ENCODE measurements at regions not wholly inside any gene's neighbourhood (a gene's known extent, or its start where the extent isn't known, plus 50 kb on each side); places are given as distances from the start of the nearest gene placed in this dataset.

DNA sequence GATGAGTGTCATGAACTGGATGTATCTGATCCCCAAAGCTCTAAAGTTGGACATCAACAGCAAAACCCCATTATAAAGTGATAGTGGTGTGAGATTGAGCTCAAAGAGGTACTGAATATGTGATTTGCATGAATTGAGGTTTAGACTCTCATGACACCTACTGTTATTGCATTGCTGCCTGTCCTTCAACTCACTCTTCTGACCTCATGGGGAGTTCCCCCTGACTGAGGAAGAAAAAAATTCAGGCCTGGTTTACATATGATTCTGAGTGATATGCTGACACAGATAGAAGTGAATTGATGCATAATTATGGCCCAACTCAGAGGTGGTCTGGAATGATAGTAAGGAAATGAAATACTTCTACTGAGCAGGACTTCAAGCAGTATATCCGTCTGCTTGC lies 76.2 kb upstream of the CHD1 start:
- H3K36me3 ChIP-seq (ENCODE audit: control insufficient read depth in 2 of 2, insufficient read depth in 2 of 2, low read length in 1 of 2), result no peaks in the 10 kb centered on the region
- no peaks in the 10 kb centered on the region for H3K4me1 ChIP-seq (ENCODE audit: control insufficient read depth in 2 of 2, insufficient read depth in 2 of 2, low read length in 2 of 2)
- H3K9me3 ChIP-seq (ENCODE audit: control insufficient read depth in 2 of 2, insufficient read depth in 1 of 2, low read length in 1 of 2), result peaks cover 0 to under 1% of the 10 kb centered on the region in 2 donors
- H3K27ac ChIP-seq (ENCODE audit: low read depth in 1 of 2, low read length in 1 of 2), result no peak overlapping the region
- DNase-seq (ENCODE audit: low read depth in 6 of 9, low spot score in 9 of 9), result no peak
- H3K27me3 ChIP-seq (ENCODE audit: control insufficient read depth in 2 of 2, insufficient read depth in 1 of 2, low read length in 1 of 2), result no peaks in the 10 kb centered on the region
- no peak overlapping the region for H3K4me3 ChIP-seq (ENCODE audit: low read length in 2 of 2)
- WGBS, result 94% methylated on average over 1 of the region's 1 CpG

DNA sequence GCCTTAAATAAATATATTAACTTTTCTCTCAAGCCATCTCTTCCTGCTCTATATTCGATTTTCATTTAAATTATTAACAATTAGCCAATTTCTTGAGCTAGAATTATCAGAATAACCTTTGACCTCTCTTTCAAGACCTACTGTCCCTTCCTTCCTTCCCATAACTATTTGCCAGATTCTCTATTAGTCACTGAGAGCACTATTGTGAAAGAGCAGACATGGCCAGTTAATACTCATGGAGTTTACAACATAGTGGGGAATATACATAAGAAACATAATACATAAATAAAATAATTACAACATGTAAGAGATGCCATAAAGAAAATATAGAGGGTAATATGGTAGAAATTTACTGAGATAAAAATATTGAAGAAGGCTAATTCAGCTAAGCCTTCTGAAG lies 72.1 kb upstream of the CHD1 start:
- 92% methylated on average over 1 of the region's 1 CpG for WGBS
- Histone ChIP-seq H3K9me3 (ENCODE audit: control insufficient read depth in 2 of 2, insufficient read depth in 1 of 2, low read length in 1 of 2) (no peaks in the 10 kb centered on the region), H3K4me3 (ENCODE audit: low read length in 2 of 2) (no peak overlapping the region)

DNA sequence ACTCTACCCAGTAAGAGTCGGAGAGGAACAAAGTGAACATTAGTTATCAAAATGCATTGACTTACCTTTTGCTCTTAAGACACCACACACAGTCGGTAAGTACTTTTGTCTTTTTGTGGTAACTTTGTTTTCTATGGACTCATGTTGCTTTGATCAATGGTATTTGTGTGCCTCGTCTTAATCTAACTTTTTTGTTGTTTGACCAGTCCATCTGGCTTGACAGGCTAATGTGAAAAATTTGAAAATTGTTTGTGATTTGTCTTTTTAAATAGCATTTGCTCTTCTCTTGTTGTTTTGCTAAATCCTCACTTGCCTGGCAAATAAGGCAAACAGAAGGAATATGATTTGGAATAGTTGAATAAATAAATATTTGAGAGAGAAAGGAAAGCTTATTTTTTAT lies 71.4 kb upstream of the CHD1 start:
- Histone ChIP-seq H3K36me3 (ENCODE audit: control insufficient read depth in 2 of 2, insufficient read depth in 2 of 2, low read length in 1 of 2) (no peaks in the 10 kb centered on the region), H3K27ac (ENCODE audit: low read depth in 1 of 2, low read length in 1 of 2) (no peak overlapping the region), H3K27me3 (ENCODE audit: control insufficient read depth in 2 of 2, insufficient read depth in 1 of 2, low read length in 1 of 2) (no peaks in the 10 kb centered on the region), H3K9me3 (ENCODE audit: control insufficient read depth in 2 of 2, insufficient read depth in 1 of 2, low read length in 1 of 2) (no peaks in the 10 kb centered on the region), H3K4me3 (ENCODE audit: low read length in 2 of 2) (no peak overlapping the region), H3K4me1 (ENCODE audit: control insufficient read depth in 2 of 2, insufficient read depth in 2 of 2, low read length in 2 of 2) (no peaks in the 10 kb centered on the region)
- DNase-seq (ENCODE audit: low read depth in 6 of 9, low spot score in 9 of 9), result no peak
- 97% methylated on average over 3 of the region's 3 CpGs for whole genome bisulfite sequencing

More for the DNA sequence above, 72.1 kb upstream of the CHD1 start:
- Histone ChIP-seq H3K27me3 (ENCODE audit: control insufficient read depth in 2 of 2, insufficient read depth in 1 of 2, low read length in 1 of 2) (no peaks in the 10 kb centered on the region), H3K36me3 (ENCODE audit: control insufficient read depth in 2 of 2, insufficient read depth in 2 of 2, low read length in 1 of 2) (no peaks in the 10 kb centered on the region), H3K4me1 (ENCODE audit: control insufficient read depth in 2 of 2, insufficient read depth in 2 of 2, low read length in 2 of 2) (no peaks in the 10 kb centered on the region), H3K27ac (ENCODE audit: low read depth in 1 of 2, low read length in 1 of 2) (no peak overlapping the region)
- no peak for DNase-seq (ENCODE audit: low read depth in 6 of 9, low spot score in 9 of 9)

DNA sequence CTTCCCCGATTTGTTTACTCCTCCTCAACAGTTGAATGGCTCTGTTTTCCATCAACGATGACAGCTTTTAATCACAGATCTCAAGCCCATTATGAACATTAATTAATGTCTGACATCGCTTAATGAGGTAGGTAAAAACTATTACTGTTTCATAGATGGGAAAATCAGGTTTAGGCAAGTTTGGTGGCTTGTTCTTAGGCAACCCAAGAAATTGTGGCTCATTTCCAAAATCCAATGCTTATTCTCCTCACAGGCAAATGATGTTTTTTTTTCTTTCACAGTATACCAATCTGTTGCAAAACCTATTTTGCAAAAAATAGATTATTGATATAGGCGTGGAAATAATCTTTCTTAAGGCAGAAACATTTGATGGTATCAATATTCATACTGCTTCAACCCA lies 70.8 kb upstream of the CHD1 start:
- H3K4me1 ChIP-seq (ENCODE audit: control insufficient read depth in 2 of 2, insufficient read depth in 2 of 2, low read length in 2 of 2), result peaks cover 0 to 2% of the 10 kb centered on the region in 2 donors
- H3K27ac ChIP-seq (ENCODE audit: low read depth in 1 of 2, low read length in 1 of 2), result no peak overlapping the region
- H3K4me3 ChIP-seq (ENCODE audit: low read length in 2 of 2), result no peak overlapping the region
- no peak for DNase-seq (ENCODE audit: low read depth in 6 of 9, low spot score in 9 of 9)
- no peaks in the 10 kb centered on the region for H3K9me3 ChIP-seq (ENCODE audit: control insufficient read depth in 2 of 2, insufficient read depth in 1 of 2, low read length in 1 of 2)
- no peaks in the 10 kb centered on the region for H3K36me3 ChIP-seq (ENCODE audit: control insufficient read depth in 2 of 2, insufficient read depth in 2 of 2, low read length in 1 of 2)
- no peaks in the 10 kb centered on the region for H3K27me3 ChIP-seq (ENCODE audit: control insufficient read depth in 2 of 2, insufficient read depth in 1 of 2, low read length in 1 of 2)
- 98% methylated on average over 4 of the region's 4 CpGs for WGBS

DNA sequence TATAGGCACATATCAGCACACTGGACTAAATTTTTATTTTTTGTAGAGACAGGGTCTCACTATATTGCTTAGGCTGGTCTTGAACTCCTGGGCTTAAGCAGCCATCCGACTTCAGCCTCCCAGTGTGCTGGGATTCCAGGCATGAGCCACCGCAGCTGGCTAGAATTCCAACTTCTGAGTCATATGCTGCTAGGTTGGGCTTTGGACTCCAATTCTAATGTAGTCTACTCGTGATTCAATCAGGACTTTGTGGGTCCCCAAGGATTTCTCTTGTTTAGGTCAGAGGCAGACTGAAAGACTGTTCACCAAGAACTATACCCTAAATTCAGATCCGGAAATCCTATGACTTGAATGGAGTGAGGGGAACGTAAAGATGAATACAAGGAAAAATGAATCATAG lies 68.2 kb upstream of the CHD1 start:
- no peaks in the 10 kb centered on the region for H3K9me3 ChIP-seq (ENCODE audit: control insufficient read depth in 2 of 2, insufficient read depth in 1 of 2, low read length in 1 of 2)
- no peaks in the 10 kb centered on the region for H3K27me3 ChIP-seq (ENCODE audit: control insufficient read depth in 2 of 2, insufficient read depth in 1 of 2, low read length in 1 of 2)
- no peak for DNase-seq (ENCODE audit: low read depth in 6 of 9, low spot score in 9 of 9)
- H3K4me1 ChIP-seq (ENCODE audit: control insufficient read depth in 2 of 2, insufficient read depth in 2 of 2, low read length in 2 of 2), result peaks cover 9 to 13% of the 10 kb centered on the region in 2 donors
- no peak overlapping the region for H3K4me3 ChIP-seq (ENCODE audit: low read length in 2 of 2)
- no peaks in the 10 kb centered on the region for H3K36me3 ChIP-seq (ENCODE audit: control insufficient read depth in 2 of 2, insufficient read depth in 2 of 2, low read length in 1 of 2)
- H3K27ac ChIP-seq (ENCODE audit: low read depth in 1 of 2, low read length in 1 of 2), result no peak overlapping the region
- WGBS, result over 99% methylated on average over 5 of the region's 5 CpGs

DNA sequence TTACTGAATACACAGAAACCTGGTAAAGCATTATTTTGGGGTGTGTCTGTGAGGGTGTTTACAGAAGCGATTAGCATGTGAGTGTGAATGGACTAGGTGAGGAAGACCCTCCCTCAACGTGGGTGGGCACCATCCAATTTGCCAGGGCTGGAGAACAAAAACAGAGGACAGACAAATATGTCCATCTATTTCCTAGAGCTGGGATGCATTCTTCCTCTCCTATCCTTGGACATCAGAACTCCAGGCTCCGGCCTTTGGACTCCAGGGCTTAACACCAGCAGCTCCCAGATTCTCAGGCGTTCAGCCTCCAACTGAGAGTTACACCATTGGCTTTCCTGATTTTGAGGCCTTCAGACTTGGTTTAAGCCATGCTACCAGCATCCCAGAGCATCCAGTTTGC lies 65.8 kb upstream of the CHD1 start:
- Histone ChIP-seq H3K27ac (ENCODE audit: low read depth in 1 of 2, low read length in 1 of 2) (no peak overlapping the region), H3K36me3 (ENCODE audit: control insufficient read depth in 2 of 2, insufficient read depth in 2 of 2, low read length in 1 of 2) (no peaks in the 10 kb centered on the region), H3K4me3 (ENCODE audit: low read length in 2 of 2) (no peak overlapping the region), H3K4me1 (ENCODE audit: control insufficient read depth in 2 of 2, insufficient read depth in 2 of 2, low read length in 2 of 2) (peaks cover 9 to 13% of the 10 kb centered on the region in 2 donors), H3K9me3 (ENCODE audit: control insufficient read depth in 2 of 2, insufficient read depth in 1 of 2, low read length in 1 of 2) (no peaks in the 10 kb centered on the region), H3K27me3 (ENCODE audit: control insufficient read depth in 2 of 2, insufficient read depth in 1 of 2, low read length in 1 of 2) (no peaks in the 10 kb centered on the region)
- DNase-seq (ENCODE audit: low read depth in 6 of 9, low spot score in 9 of 9), result no peak
- WGBS, result 94% methylated on average over 4 of the region's 4 CpGs

DNA sequence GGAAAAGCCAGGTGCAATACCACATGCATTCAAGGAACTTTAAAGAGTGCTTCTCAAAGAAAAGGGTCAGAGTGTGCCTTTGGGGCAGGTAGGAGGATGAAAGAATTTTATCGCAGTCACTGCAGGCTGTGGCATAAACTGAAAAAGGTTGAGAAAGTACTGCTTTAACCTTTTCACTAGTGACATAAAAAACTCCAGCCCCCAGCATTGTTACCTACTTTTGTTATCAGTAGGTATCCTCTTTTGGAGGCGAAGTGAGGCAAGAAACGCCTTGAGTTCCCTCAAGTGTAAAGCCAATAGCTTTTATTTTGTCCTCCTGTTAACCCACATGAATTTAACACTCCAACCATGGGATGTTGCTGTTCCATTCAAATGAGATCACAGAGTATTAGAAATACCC lies 64.7 kb upstream of the CHD1 start:
- peak in 7 of 9 donors; percentile 9 to 72 (median 40) for DNase-seq (ENCODE audit: low read depth in 6 of 9, low spot score in 9 of 9)
- WGBS, result 35% methylated on average over 3 of the region's 3 CpGs
- Histone ChIP-seq H3K4me1 (ENCODE audit: control insufficient read depth in 2 of 2, insufficient read depth in 2 of 2, low read length in 2 of 2) (peaks cover 9 to 13% of the 10 kb centered on the region in 2 donors), H3K9me3 (ENCODE audit: control insufficient read depth in 2 of 2, insufficient read depth in 1 of 2, low read length in 1 of 2) (no peaks in the 10 kb centered on the region), H3K27me3 (ENCODE audit: control insufficient read depth in 2 of 2, insufficient read depth in 1 of 2, low read length in 1 of 2) (no peaks in the 10 kb centered on the region), H3K36me3 (ENCODE audit: control insufficient read depth in 2 of 2, insufficient read depth in 2 of 2, low read length in 1 of 2) (no peaks in the 10 kb centered on the region), H3K4me3 (ENCODE audit: low read length in 2 of 2) (no peak overlapping the region), H3K27ac (ENCODE audit: low read depth in 1 of 2, low read length in 1 of 2) (peak overlapping the region; percentile 8 to 80)

DNA sequence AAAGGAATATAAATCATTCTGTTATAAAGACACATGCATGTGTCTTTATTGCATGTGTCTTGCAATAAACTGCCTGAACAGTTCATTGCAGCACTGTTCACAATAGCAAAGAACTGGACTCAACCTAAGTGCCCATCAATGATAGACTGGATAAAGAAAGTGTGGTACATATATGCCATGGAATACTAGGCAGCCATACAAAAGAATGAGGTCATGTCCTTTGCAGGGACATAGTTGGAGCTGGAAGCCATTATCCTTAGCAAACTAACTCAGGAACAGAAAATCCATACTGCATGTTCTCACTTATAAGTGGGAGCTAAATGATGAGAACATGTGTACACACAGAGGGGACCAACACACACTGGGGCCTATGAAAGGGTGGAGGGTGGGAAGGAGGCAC lies 63.7 kb upstream of the CHD1 start:
- Histone ChIP-seq H3K27ac (ENCODE audit: low read depth in 1 of 2, low read length in 1 of 2) (no peak overlapping the region), H3K36me3 (ENCODE audit: control insufficient read depth in 2 of 2, insufficient read depth in 2 of 2, low read length in 1 of 2) (no peaks in the 10 kb centered on the region), H3K4me3 (ENCODE audit: low read length in 2 of 2) (no peak overlapping the region), H3K4me1 (ENCODE audit: control insufficient read depth in 2 of 2, insufficient read depth in 2 of 2, low read length in 2 of 2) (peaks cover 9 to 13% of the 10 kb centered on the region in 2 donors), H3K9me3 (ENCODE audit: control insufficient read depth in 2 of 2, insufficient read depth in 1 of 2, low read length in 1 of 2) (no peaks in the 10 kb centered on the region), H3K27me3 (ENCODE audit: control insufficient read depth in 2 of 2, insufficient read depth in 1 of 2, low read length in 1 of 2) (no peaks in the 10 kb centered on the region)
- no peak for DNase-seq (ENCODE audit: low read depth in 6 of 9, low spot score in 9 of 9)

DNA sequence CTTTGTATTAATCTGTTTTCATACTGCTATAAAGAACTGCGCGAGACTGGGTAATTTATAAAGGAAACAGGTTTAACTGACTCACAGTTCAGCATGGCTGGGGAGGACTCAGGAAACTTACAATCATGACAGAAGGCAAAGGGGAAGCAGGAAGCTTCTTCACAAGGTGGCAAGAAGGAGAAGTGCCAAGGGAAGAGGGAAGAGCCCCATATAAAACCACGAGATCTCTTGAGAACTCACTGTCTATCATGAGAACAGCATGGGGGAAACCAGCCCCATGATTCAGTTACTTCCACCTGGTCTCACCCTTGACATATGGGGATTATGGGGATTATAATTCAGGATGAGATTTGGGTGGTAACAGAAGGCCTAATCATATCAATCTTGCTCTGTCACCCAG lies 60.9 kb upstream of the CHD1 start:
- 30% methylated on average over 3 of the region's 3 CpGs for WGBS
- H3K4me1 ChIP-seq (ENCODE audit: control insufficient read depth in 2 of 2, insufficient read depth in 2 of 2, low read length in 2 of 2), result peaks cover 9 to 12% of the 10 kb centered on the region in 2 donors
- no peak for DNase-seq (ENCODE audit: low read depth in 6 of 9, low spot score in 9 of 9)
- no peak overlapping the region for H3K27ac ChIP-seq (ENCODE audit: low read depth in 1 of 2, low read length in 1 of 2)
- no peak overlapping the region for H3K4me3 ChIP-seq (ENCODE audit: low read length in 2 of 2)
- H3K9me3 ChIP-seq (ENCODE audit: control insufficient read depth in 2 of 2, insufficient read depth in 1 of 2, low read length in 1 of 2), result no peaks in the 10 kb centered on the region
- H3K36me3 ChIP-seq (ENCODE audit: control insufficient read depth in 2 of 2, insufficient read depth in 2 of 2, low read length in 1 of 2), result no peaks in the 10 kb centered on the region
- no peaks in the 10 kb centered on the region for H3K27me3 ChIP-seq (ENCODE audit: control insufficient read depth in 2 of 2, insufficient read depth in 1 of 2, low read length in 1 of 2)

DNA sequence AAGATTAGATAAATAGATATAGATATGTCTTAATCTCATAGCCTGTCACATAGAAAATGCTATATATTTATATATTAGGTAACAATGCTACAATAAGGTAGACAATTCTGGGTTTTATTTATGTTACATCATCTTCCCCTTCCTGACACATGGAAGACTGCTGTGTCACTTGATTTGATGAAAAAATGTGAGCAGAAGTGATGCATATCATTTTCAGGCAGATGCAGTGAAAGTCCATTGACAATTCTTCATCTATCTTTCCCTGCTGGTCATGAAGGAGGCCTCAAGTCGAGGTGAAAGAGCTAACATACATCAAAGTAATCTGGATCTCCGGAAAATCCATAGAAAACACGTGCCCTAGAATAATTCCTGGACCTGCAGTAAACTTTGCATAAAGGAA lies 57.8 kb upstream of the CHD1 start:
- H3K27me3 ChIP-seq (ENCODE audit: control insufficient read depth in 2 of 2, insufficient read depth in 1 of 2, low read length in 1 of 2), result no peaks in the 10 kb centered on the region
- 95% methylated on average over 3 of the region's 3 CpGs for WGBS

More for the DNA sequence above, 57.8 kb upstream of the CHD1 start:
- Histone ChIP-seq H3K27ac (ENCODE audit: low read depth in 1 of 2, low read length in 1 of 2) (no peak overlapping the region), H3K4me1 (ENCODE audit: control insufficient read depth in 2 of 2, insufficient read depth in 2 of 2, low read length in 2 of 2) (no peaks in the 10 kb centered on the region), H3K36me3 (ENCODE audit: control insufficient read depth in 2 of 2, insufficient read depth in 2 of 2, low read length in 1 of 2) (no peaks in the 10 kb centered on the region), H3K4me3 (ENCODE audit: low read length in 2 of 2) (no peak overlapping the region), H3K9me3 (ENCODE audit: control insufficient read depth in 2 of 2, insufficient read depth in 1 of 2, low read length in 1 of 2) (no peaks in the 10 kb centered on the region)
- DNase-seq (ENCODE audit: low read depth in 6 of 9, low spot score in 9 of 9), result no peak

Data from thymus (tissue), 11 donors.